GM12865 (cell line): ENCODE measurements at regions not wholly inside any gene's neighbourhood (a gene's known extent, or its start where the extent isn't known, plus 50 kb on each side); places are given as distances from the start of the nearest gene placed in this dataset.

Experiments used
- DNase-seq: peaks from one replicate; pipeline ENCODE4 v3.0.0; 2010; ENCODE audit warnings: low read depth
- H3K4me3 ChIP-seq: 2 replicates; pipeline ENCODE4 v1.5.1; 2011; ENCODE audit warnings: mild to moderate bottlenecking, low read depth, low read length, control low read depth
- CTCF ChIP-seq: IDR thresholded peaks from 2 replicates; pipeline ENCODE4 v1.5.1; 2011; ENCODE audit warnings: low read length, control low read depth, low read depth, inconsistent platforms; ENCODE audit not compliant: insufficient read depth; ENCODE audit errors: missing control alignments

- H3K4me3 ChIP-seq, result no peak overlapping the region
- no peak for TF ChIP-seq CTCF
- DNase-seq, result no peak
These were observed 58.8 kb upstream of the NUDT4 start for GRCh38 chr12:93318720-93319522.

- no peak overlapping the region for H3K4me3 ChIP-seq
- no peak for DNase-seq
- TF ChIP-seq CTCF, result no peak
These were observed 58.1 kb upstream of the NUDT4 start for GRCh38 chr12:93319523-93320050.

- TF ChIP-seq CTCF, result no peak
- DNase-seq, result peak; percentile 58
- H3K4me3 ChIP-seq, result no peak overlapping the region
These were observed 54.9 kb upstream of the NUDT4 start for GRCh38 chr12:93322784-93323183.

- TF ChIP-seq CTCF, result no peak
- DNase-seq, result peak; percentile 60
- no peak overlapping the region for H3K4me3 ChIP-seq
These were observed 53.9 kb upstream of the NUDT4 start for GRCh38 chr12:93323625-93324329.

GRCh38 chr12:93325855-93326254, 51.9 kb upstream of the NUDT4 start:
- DNase-seq, result no peak
- H3K4me3 ChIP-seq, result no peak overlapping the region
- no peak for TF ChIP-seq CTCF
